Astrocyte (in vitro differentiated cells and primary cell): ENCODE measurements at regions not wholly inside any gene's neighbourhood (a gene's known extent, or its start where the extent isn't known, plus 50 kb on each side); places are given as distances from the start of the nearest gene placed in this dataset.

Source experiments
- DNase-seq: peaks from one replicate; pipeline ENCODE4 v3.0.0-alpha.2; 2010; ENCODE audit warnings: low read depth
- FAIRE-seq: peaks from 2 replicates; lab custom pipeline; 2011; peaks lifted over from hg19 to GRCh38; lab: Jason Lieb, UNC
- H2AFZ ChIP-seq: 2 replicates; pipeline ENCODE4 v1.6.0; 2012; ENCODE audit warnings: low read depth, low read length, inconsistent platforms
- H3K27ac ChIP-seq: 2 replicates; pipeline ENCODE4 v1.5.1; 2011; ENCODE audit warnings: low read depth, low read length, inconsistent platforms
- H3K27me3 ChIP-seq: 2 replicates; pipeline ENCODE4 v1.6.0; 2011; ENCODE audit warnings: low read length, inconsistent platforms; ENCODE audit not compliant: insufficient read depth
- H3K36me3 ChIP-seq: 2 replicates; pipeline ENCODE4 v1.5.1; 2011; ENCODE audit warnings: low read length, inconsistent platforms; ENCODE audit not compliant: insufficient read depth
- H3K4me1 ChIP-seq: 2 replicates; pipeline ENCODE4 v1.5.1; 2011; ENCODE audit warnings: low read length, inconsistent platforms; ENCODE audit not compliant: insufficient read depth
- H3K4me2 ChIP-seq: 2 replicates; pipeline ENCODE4 v1.6.0; 2012; ENCODE audit warnings: low read length, inconsistent platforms
- H3K4me3 ChIP-seq: 2 replicates; pipeline ENCODE4 v1.5.1; 2011; ENCODE audit warnings: low read depth, mild to moderate bottlenecking, low read length, inconsistent platforms; ENCODE audit not compliant: insufficient read depth
- H3K79me2 ChIP-seq: 2 replicates; pipeline ENCODE4 v1.6.0; 2012; ENCODE audit warnings: mild to moderate bottlenecking, low read length, inconsistent platforms; ENCODE audit not compliant: insufficient read depth
- H3K9ac ChIP-seq: 2 replicates; pipeline ENCODE4 v1.6.0; 2012; ENCODE audit warnings: mild to moderate bottlenecking, low read length, inconsistent platforms
- H3K9me3 ChIP-seq: 2 replicates; pipeline ENCODE4 v1.5.1; 2012; ENCODE audit warnings: low read depth, mild to moderate bottlenecking, low read length, inconsistent platforms; ENCODE audit not compliant: insufficient read depth
- H4K20me1 ChIP-seq: 2 replicates; pipeline ENCODE4 v1.6.0; 2012; ENCODE audit warnings: low read length, inconsistent platforms; ENCODE audit not compliant: insufficient read depth
- H3K27ac Mint-ChIP-seq: one replicate; pipeline ENCODE4 v1.8.0; 2021; ENCODE audit warnings: mild to moderate bottlenecking, mixed read lengths; ENCODE audit not compliant: unreplicated experiment
- H3K27me3 Mint-ChIP-seq: one replicate; pipeline ENCODE4 v1.8.0; 2021; ENCODE audit warnings: low read depth, mixed read lengths; ENCODE audit not compliant: unreplicated experiment
- H3K36me3 Mint-ChIP-seq: one replicate; pipeline ENCODE4 v1.8.0; 2021; ENCODE audit warnings: low read depth, mixed read lengths; ENCODE audit not compliant: unreplicated experiment
- H3K4me1 Mint-ChIP-seq: one replicate; pipeline ENCODE4 v1.8.0; 2021; ENCODE audit warnings: low read depth, mixed read lengths; ENCODE audit not compliant: unreplicated experiment
- H3K4me3 Mint-ChIP-seq: one replicate; pipeline ENCODE4 v1.8.0; 2021; ENCODE audit warnings: mild to moderate bottlenecking, moderate library complexity, mixed read lengths; ENCODE audit not compliant: unreplicated experiment
- H3K9me3 Mint-ChIP-seq: one replicate; pipeline ENCODE4 v1.8.0; 2021; ENCODE audit warnings: mild to moderate bottlenecking, mixed read lengths; ENCODE audit not compliant: unreplicated experiment
- EZH2 ChIP-seq: IDR thresholded peaks from 2 replicates; pipeline ENCODE4 v1.6.1; 2012; ENCODE audit warnings: mild to moderate bottlenecking, low read length, inconsistent platforms; ENCODE audit not compliant: insufficient read depth
- TF ChIP-seq, protein P1 (sequence below): IDR thresholded peaks from 2 replicates; pipeline ENCODE4 v1.5.1; 2011; ENCODE audit warnings: low read depth, mild to moderate bottlenecking, inconsistent platforms, low read length, moderate library complexity; ENCODE audit not compliant: insufficient read depth

- H3K9ac ChIP-seq, result peak overlapping the region; percentile 68
- H4K20me1 ChIP-seq, result no peaks in the 10 kb centered on the region
- H3K9me3 ChIP-seq, result peaks cover 2% of the 10 kb centered on the region
- Mint-ChIP-seq H3K4me1 (peaks cover 22% of the 10 kb centered on the region), H3K9me3 (peaks cover 2% of the 10 kb centered on the region), H3K4me3 (no peak overlapping the region), H3K36me3 (peaks cover 3% of the 10 kb centered on the region), H3K27me3 (no peaks in the 10 kb centered on the region), H3K27ac (peak overlapping the region; percentile 79)
- FAIRE-seq, result peak; percentile 99
- H3K4me3 ChIP-seq, result no peak overlapping the region
- DNase-seq, result peak; percentile 95
- no peak overlapping the region for H2AFZ ChIP-seq
- peak overlapping the region; percentile 66 for H3K4me2 ChIP-seq
- no peaks in the 10 kb centered on the region for H3K79me2 ChIP-seq
- peaks cover 8% of the 10 kb centered on the region for H3K4me1 ChIP-seq
- no peaks in the 10 kb centered on the region for H3K27me3 ChIP-seq
- H3K27ac ChIP-seq, result peak overlapping the region; percentile 78
- TF ChIP-seq, protein P1, sequence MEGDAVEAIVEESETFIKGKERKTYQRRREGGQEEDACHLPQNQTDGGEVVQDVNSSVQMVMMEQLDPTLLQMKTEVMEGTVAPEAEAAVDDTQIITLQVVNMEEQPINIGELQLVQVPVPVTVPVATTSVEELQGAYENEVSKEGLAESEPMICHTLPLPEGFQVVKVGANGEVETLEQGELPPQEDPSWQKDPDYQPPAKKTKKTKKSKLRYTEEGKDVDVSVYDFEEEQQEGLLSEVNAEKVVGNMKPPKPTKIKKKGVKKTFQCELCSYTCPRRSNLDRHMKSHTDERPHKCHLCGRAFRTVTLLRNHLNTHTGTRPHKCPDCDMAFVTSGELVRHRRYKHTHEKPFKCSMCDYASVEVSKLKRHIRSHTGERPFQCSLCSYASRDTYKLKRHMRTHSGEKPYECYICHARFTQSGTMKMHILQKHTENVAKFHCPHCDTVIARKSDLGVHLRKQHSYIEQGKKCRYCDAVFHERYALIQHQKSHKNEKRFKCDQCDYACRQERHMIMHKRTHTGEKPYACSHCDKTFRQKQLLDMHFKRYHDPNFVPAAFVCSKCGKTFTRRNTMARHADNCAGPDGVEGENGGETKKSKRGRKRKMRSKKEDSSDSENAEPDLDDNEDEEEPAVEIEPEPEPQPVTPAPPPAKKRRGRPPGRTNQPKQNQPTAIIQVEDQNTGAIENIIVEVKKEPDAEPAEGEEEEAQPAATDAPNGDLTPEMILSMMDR, result peak; percentile 53
- TF ChIP-seq EZH2, result no peak
- no peaks in the 10 kb centered on the region for H3K36me3 ChIP-seq
Measured at GRCh38 chr2:189347540-189347939, 93.7 kb upstream of the WDR75 start.

- peak; percentile 26 for FAIRE-seq
- H3K9ac ChIP-seq, result no peak overlapping the region
Measured at GRCh38 chr2:189348369-189348768, 92.9 kb upstream of the WDR75 start.

More at GRCh38 chr2:189348369-189348768, 92.9 kb upstream of the WDR75 start:
- Histone ChIP-seq H2AFZ (no peak overlapping the region), H3K27ac (peak overlapping the region; percentile 78), H3K36me3 (no peaks in the 10 kb centered on the region), H3K4me2 (no peak overlapping the region), H3K4me3 (no peak overlapping the region), H3K27me3 (no peaks in the 10 kb centered on the region), H4K20me1 (no peaks in the 10 kb centered on the region), H3K79me2 (no peaks in the 10 kb centered on the region), H3K4me1 (peaks cover 8% of the 10 kb centered on the region), H3K9me3 (peaks cover 2% of the 10 kb centered on the region)
- Mint-ChIP-seq H3K4me3 (no peak overlapping the region), H3K36me3 (peaks cover 3% of the 10 kb centered on the region), H3K27ac (peak overlapping the region; percentile 31), H3K27me3 (no peaks in the 10 kb centered on the region), H3K9me3 (peaks cover 2% of the 10 kb centered on the region), H3K4me1 (peaks cover 22% of the 10 kb centered on the region)
- DNase-seq, result no peak
- TF ChIP-seq, protein P1, result no peak
- no peak for TF ChIP-seq EZH2
